DOHH2 (cell line): ENCODE measurements at regions not wholly inside any gene's neighbourhood (a gene's known extent, or its start where the extent isn't known, plus 50 kb on each side); places are given as distances from the start of the nearest gene placed in this dataset.

Experiments used
- H3F3A ChIP-seq: fragments of 200-600 bp; sonication (generic), shearing (Covaris generic); 2 replicates; pipeline ENCODE4 v1.6.0; 2016; ENCODE audit warnings: antibody characterized with exemption, mild to moderate bottlenecking; ENCODE audit not compliant: control insufficient read depth, insufficient read depth
- H3K27ac ChIP-seq: fragments of 200-600 bp; sonication (generic); 2 replicates; pipeline ENCODE4 v1.5.1; 2014; ENCODE audit warnings: low read depth, mild to moderate bottlenecking, low read length, moderate library complexity
- H3K27me3 ChIP-seq: fragments of 200-600 bp; sonication (generic); 2 replicates; pipeline ENCODE4 v1.6.1; 2014; ENCODE audit warnings: mild to moderate bottlenecking, low read length, mixed read lengths; ENCODE audit not compliant: control insufficient read depth
- H3K36me3 ChIP-seq: fragments of 200-600 bp; sonication (generic); 2 replicates; pipeline ENCODE4 v1.6.1; 2014; ENCODE audit warnings: mild to moderate bottlenecking, low read length, moderate library complexity, mixed read lengths; ENCODE audit not compliant: control insufficient read depth
- H3K4me1 ChIP-seq: fragments of 200-600 bp; sonication (generic); 2 replicates; pipeline ENCODE4 v1.6.1; 2014; ENCODE audit warnings: mild to moderate bottlenecking, low read length, mixed read lengths; ENCODE audit not compliant: control insufficient read depth
- H3K4me2 ChIP-seq: fragments of 200-600 bp; sonication (generic); 2 replicates; pipeline ENCODE4 v1.6.0; 2014; ENCODE audit warnings: mild to moderate bottlenecking, low read length, moderate library complexity
- H3K4me3 ChIP-seq: fragments of 200-600 bp; sonication (generic); 2 replicates; pipeline ENCODE4 v1.5.1; 2014; ENCODE audit warnings: mild to moderate bottlenecking, low read length, mixed read lengths
- H3K79me2 ChIP-seq: fragments of 200-600 bp; sonication (generic); 2 replicates; pipeline ENCODE4 v1.6.1; 2014; ENCODE audit warnings: mild to moderate bottlenecking, low read length, mixed read lengths; ENCODE audit not compliant: control insufficient read depth
- H3K9me2 ChIP-seq: fragments of 200-600 bp; sonication (generic); replicated peaks from 2 replicates; pipeline ENCODE4 v1.6.1; 2014; ENCODE audit warnings: mild to moderate bottlenecking, low read length, mixed read lengths; ENCODE audit not compliant: control insufficient read depth
- H3K9me3 ChIP-seq: fragments of 200-600 bp; sonication (generic); 2 replicates; pipeline ENCODE4 v1.6.1; 2014; ENCODE audit warnings: antibody characterized with exemption, low read length, mixed read lengths; ENCODE audit not compliant: control insufficient read depth, insufficient read depth
- H4K20me1 ChIP-seq: fragments of 200-600 bp; sonication (generic); 2 replicates; pipeline ENCODE4 v1.6.0; 2014; ENCODE audit warnings: low read depth, mild to moderate bottlenecking, antibody characterized with exemption, low read length, moderate library complexity; ENCODE audit not compliant: control insufficient read depth, insufficient read depth
- EZH2phosphoT487 ChIP-seq: fragments of 200-600 bp; sonication (generic); IDR thresholded peaks from 2 replicates; pipeline ENCODE4 v1.6.1; 2017; ENCODE audit warnings: borderline replicate concordance, mild to moderate bottlenecking, antibody characterized with exemption, low read length, moderate library complexity, mixed read lengths
- TF ChIP-seq, protein P1 (sequence below): fragments of 200-600 bp; sonication (generic); IDR thresholded peaks from one replicate; pipeline ENCODE4 v1.5.1; 2014; ENCODE audit warnings: antibody characterized with exemption, mild to moderate bottlenecking, low read depth, low read length; ENCODE audit not compliant: poor library complexity, severe bottlenecking

DNA sequence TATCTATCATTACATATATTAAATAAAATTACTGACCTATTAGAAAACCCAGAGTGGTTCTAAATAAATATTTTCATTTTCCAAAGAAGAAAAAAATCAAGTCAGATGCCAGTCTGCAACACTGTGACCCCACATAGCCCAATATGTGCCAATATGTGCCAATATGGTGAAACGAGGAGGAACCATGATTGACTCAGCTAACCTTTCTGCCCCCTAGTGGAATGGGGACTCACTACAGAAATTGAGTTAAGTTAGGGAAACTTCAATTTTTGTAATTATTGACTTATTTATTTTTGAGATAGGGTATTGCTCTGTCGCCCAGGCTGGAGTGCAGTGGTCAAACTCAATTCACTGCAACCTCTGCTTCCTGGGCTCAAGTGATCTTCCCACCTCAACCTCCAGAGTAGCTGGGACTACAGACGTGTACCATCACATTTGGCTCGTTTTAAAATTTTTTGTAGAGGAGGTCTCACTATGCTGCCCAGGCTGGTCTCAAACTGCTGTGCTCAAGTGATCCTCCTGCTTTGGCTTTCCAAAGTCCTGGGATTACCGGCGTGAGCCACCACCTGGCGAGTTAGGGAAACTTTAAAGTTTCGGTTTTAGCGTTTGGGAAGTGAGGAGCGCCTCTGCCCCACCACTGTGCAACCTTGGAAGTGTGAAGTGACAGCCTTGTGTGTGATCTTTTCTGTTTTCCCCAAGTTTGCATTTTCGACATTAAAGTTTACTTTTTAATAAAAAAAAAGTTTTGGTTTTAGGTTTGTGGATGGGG lies 116.8 kb upstream of the SHISA3 start:
- no peaks in the 10 kb centered on the region for H3K79me2 ChIP-seq
- no peaks in the 10 kb centered on the region for H3K9me3 ChIP-seq
- peak overlapping the region; percentile 45 for H3K4me2 ChIP-seq
- H4K20me1 ChIP-seq, result no peaks in the 10 kb centered on the region
- H3F3A ChIP-seq, result no peaks in the 10 kb centered on the region
- TF ChIP-seq EZH2phosphoT487, result no peak
- TF ChIP-seq, protein P1, sequence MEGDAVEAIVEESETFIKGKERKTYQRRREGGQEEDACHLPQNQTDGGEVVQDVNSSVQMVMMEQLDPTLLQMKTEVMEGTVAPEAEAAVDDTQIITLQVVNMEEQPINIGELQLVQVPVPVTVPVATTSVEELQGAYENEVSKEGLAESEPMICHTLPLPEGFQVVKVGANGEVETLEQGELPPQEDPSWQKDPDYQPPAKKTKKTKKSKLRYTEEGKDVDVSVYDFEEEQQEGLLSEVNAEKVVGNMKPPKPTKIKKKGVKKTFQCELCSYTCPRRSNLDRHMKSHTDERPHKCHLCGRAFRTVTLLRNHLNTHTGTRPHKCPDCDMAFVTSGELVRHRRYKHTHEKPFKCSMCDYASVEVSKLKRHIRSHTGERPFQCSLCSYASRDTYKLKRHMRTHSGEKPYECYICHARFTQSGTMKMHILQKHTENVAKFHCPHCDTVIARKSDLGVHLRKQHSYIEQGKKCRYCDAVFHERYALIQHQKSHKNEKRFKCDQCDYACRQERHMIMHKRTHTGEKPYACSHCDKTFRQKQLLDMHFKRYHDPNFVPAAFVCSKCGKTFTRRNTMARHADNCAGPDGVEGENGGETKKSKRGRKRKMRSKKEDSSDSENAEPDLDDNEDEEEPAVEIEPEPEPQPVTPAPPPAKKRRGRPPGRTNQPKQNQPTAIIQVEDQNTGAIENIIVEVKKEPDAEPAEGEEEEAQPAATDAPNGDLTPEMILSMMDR, result peak; percentile 83
- H3K27ac ChIP-seq, result no peak overlapping the region
- H3K9me2 ChIP-seq, result no peaks in the 10 kb centered on the region
- H3K36me3 ChIP-seq, result no peaks in the 10 kb centered on the region
- no peak overlapping the region for H3K4me3 ChIP-seq
- H3K4me1 ChIP-seq, result peaks cover 8% of the 10 kb centered on the region; the same call in 1 of the 2 replicates
- H3K27me3 ChIP-seq, result peaks cover 17% of the 10 kb centered on the region

DNA sequence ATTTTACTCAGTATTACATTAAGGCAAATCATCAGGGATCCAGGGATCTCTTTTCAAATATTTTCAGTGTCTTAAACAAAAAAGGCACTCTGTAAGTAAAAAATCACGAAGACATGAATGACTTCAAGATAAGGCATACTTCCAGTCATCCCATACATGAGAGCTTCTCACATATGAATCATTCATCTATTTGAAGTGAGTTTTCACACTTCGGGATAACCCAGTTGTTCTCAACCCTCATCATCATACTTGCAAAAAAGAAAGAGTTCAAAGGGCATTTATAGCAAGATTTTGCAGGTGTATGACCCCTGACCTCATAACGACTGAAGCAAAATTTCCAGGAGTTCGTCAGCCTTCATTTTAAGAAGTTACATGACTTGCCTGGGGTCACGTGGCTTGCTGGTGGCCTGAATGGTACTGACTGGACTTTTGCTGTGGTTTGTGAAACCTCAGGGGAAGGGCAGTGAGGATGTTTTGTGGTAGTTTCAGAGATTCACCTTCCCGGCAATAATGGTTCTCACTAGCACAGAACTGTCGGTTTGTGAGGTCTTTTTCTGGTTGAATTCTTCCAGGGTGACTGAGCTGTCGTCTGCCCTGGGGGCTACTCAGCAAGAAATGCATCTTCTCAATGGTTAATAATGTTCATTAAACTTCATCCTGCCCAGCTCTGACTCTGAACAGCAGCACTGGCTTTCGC lies 115.8 kb upstream of the SHISA3 start:
- Histone ChIP-seq H3K4me1 (peaks cover 8% of the 10 kb centered on the region; the same call in 1 of the 2 replicates), H3K9me2 (no peaks in the 10 kb centered on the region), H3K27me3 (peaks cover 17% of the 10 kb centered on the region), H3K36me3 (no peaks in the 10 kb centered on the region), H3K27ac (no peak overlapping the region), H3F3A (no peaks in the 10 kb centered on the region), H4K20me1 (no peaks in the 10 kb centered on the region), H3K4me3 (no peak overlapping the region; the same call in 1 of the 2 replicates), H3K9me3 (no peaks in the 10 kb centered on the region), H3K4me2 (no peak overlapping the region), H3K79me2 (no peaks in the 10 kb centered on the region)
- no peak for TF ChIP-seq EZH2phosphoT487
- TF ChIP-seq, protein P1, result no peak

DNA sequence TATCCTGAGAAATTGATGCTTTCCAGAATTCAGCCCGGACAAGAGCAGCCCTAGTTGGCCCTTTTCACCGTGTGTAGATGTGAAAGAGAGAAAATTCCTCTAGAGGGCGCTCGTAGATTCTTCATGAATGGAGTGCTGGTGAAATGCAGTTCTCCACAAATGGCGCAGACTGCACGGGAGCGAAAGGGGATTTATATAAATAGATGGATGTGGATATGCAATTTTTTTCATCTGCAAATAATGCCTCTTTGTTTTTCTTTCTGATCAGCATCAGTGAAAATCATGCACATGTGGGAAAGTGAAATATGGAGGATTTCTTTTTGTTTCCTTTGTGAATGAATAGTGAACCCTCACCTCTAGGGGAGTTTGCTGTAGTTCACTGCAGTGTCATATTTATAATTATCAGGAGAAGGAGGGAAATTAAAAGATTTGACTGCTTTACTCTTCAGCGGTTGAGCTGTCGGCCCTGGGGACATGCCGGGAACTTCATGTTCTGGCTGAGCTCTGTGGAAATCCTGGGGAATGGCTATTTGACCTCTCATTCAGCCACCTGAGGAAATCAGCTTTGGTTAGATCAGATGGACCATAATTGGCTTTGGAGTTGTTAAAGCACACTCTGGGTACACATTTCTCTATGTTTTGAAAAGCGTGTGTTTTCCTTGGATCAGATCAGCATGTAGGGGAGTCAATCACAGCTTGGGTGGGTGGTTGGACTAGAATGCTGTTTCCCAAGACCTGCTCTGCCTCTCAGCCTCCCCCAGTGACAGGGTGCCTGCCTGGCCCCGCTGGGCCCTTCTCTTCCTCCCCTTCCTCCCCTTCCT lies 115.0 kb upstream of the SHISA3 start:
- peaks cover 8% of the 10 kb centered on the region; the same call in 1 of the 2 replicates for H3K4me1 ChIP-seq
- TF ChIP-seq, protein P1, result peak; percentile 81
- TF ChIP-seq EZH2phosphoT487, result no peak
- no peak overlapping the region for H3K27ac ChIP-seq
- H3K9me2 ChIP-seq, result no peaks in the 10 kb centered on the region
- H3F3A ChIP-seq, result no peaks in the 10 kb centered on the region
- peak overlapping the region; percentile 44 for H3K4me2 ChIP-seq
- H3K27me3 ChIP-seq, result peaks cover 17% of the 10 kb centered on the region
- H3K79me2 ChIP-seq, result no peaks in the 10 kb centered on the region
- H3K4me3 ChIP-seq, result peak overlapping the region; percentile 16; the same call in 1 of the 2 replicates
- H3K36me3 ChIP-seq, result no peaks in the 10 kb centered on the region
- H3K9me3 ChIP-seq, result no peaks in the 10 kb centered on the region
- no peaks in the 10 kb centered on the region for H4K20me1 ChIP-seq
